Fibroblast of lung (primary cell): ENCODE measurements at regions not wholly inside any gene's neighbourhood (a gene's known extent, or its start where the extent isn't known, plus 50 kb on each side); places are given as distances from the start of the nearest gene placed in this dataset.

Experiments used
- EZH2 ChIP-seq: IDR thresholded peaks from 2 replicates; pipeline ENCODE4 v1.5.1; 2012; ENCODE audit warnings: low read length, control low read depth, mild to moderate bottlenecking; ENCODE audit errors: missing control alignments
- TF ChIP-seq, protein P1 (sequence below), 2 donors: IDR thresholded peaks in 1 of 2; conservative IDR thresholded peaks in 1 of 2; 1 replicate in 1 of 2; 2 replicates in 1 of 2; pipeline ENCODE4 v1.5.1; 2011 to 2012; ENCODE audit warnings: low read length in 2 of 2, control low read depth in 1 of 2, inconsistent platforms in 1 of 2, low read depth in 1 of 2, mild to moderate bottlenecking in 1 of 2

DNA sequence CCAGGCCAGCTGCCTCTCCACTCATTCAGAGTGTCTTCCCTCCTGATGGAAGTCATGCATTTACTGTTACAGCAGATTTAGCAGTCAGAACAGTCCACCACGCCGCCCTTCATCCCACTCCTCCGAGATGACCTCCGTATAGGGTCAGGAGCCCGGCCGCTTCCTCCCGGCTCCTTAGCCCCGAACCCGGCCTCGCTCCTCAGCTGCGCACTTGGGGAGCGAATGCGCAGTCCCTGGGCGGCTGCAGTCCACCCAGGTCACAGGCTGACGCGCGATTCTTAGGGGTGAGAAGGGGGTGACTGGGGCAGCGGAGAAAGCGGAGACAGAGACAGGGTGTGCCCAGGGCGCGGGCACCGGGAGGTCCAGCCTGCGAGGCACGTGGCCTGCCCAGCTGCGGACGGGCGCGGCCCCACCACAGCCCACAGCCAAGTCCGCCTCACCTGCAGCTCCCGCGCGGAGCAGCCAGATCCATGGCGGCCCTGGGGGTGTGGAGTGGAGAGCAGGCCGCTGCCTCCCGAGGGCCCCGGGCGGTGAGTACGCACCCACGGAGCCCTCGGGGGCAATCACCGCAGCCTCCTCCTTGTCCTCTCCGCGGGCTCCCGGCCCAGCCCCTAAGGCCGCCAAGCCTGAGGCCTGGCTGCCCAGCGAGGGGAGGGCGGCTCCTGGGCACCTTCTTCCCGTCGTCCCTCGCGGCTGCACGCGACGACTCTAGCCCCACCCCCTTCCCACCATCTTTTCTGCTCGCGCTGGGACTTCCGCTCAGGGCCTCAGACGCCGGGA lies 286.6 kb downstream of the BRD1 start:
- TF ChIP-seq, protein P1, sequence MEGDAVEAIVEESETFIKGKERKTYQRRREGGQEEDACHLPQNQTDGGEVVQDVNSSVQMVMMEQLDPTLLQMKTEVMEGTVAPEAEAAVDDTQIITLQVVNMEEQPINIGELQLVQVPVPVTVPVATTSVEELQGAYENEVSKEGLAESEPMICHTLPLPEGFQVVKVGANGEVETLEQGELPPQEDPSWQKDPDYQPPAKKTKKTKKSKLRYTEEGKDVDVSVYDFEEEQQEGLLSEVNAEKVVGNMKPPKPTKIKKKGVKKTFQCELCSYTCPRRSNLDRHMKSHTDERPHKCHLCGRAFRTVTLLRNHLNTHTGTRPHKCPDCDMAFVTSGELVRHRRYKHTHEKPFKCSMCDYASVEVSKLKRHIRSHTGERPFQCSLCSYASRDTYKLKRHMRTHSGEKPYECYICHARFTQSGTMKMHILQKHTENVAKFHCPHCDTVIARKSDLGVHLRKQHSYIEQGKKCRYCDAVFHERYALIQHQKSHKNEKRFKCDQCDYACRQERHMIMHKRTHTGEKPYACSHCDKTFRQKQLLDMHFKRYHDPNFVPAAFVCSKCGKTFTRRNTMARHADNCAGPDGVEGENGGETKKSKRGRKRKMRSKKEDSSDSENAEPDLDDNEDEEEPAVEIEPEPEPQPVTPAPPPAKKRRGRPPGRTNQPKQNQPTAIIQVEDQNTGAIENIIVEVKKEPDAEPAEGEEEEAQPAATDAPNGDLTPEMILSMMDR (conservative IDR thresholded peaks at IDR 0.05 in 1 of 2, IDR thresholded peaks at IDR 0.05 in 1 of 2; ENCODE audit: low read depth in 1 of 2, low read length in 2 of 2): no peak
- TF ChIP-seq EZH2: no peak
